A549 (cell line): ENCODE measurements at regions not wholly inside any gene's neighbourhood (a gene's known extent, or its start where the extent isn't known, plus 50 kb on each side); places are given as distances from the start of the nearest gene placed in this dataset.

ENCODE experiments used
- BHLHE40 ChIP-seq: IDR thresholded peaks from 2 replicates; pipeline ENCODE4 v1.6.1; 2012; ENCODE audit warnings: low read depth, low read length, inconsistent platforms
- CBX2 ChIP-seq: fragments of 200-600 bp; sonication (generic); IDR thresholded peaks from 2 replicates; pipeline ENCODE4 v1.6.1; 2016; ENCODE audit warnings: low read depth, mild to moderate bottlenecking, borderline replicate concordance
- CEBPB ChIP-seq, 2 experiments: fragments of >200 bp in 1 of 2; sonication (Bioruptor Twin) in 1 of 2; formaldehyde crosslinking in 1 of 2; IDR thresholded peaks; 2 replicates each; pipeline ENCODE4 v1.6.1; 2012 to 2016
- CTCF ChIP-seq: fragments of >200 bp; sonication (Bioruptor Twin); formaldehyde crosslinking; IDR thresholded peaks from 3 replicates; pipeline ENCODE4 v1.5.1; 2016
- GATA3 ChIP-seq: IDR thresholded peaks from 2 replicates; pipeline ENCODE4 v1.6.1; 2012; ENCODE audit warnings: borderline replicate concordance
- MAX ChIP-seq: IDR thresholded peaks from 2 replicates; pipeline ENCODE4 v1.6.1; 2012
- POLR2A ChIP-seq: IDR thresholded peaks from 2 replicates; pipeline ENCODE4 v1.6.1; 2012; ENCODE audit warnings: mild to moderate bottlenecking, low read length
- RCOR1 ChIP-seq: fragments of 150-350 bp; IDR thresholded peaks from 2 replicates; pipeline ENCODE4 v1.6.1; 2014; ENCODE audit warnings: antibody characterized with exemption, low read length, low read depth
- RFX5 ChIP-seq: fragments of 450-650 bp; IDR thresholded peaks from 2 replicates; pipeline ENCODE4 v1.7.1; 2014; ENCODE audit warnings: antibody characterized with exemption, mild to moderate bottlenecking, moderate library complexity
- TF ChIP-seq, protein P1 (sequence below): fragments of 450-650 bp; IDR thresholded peaks from 2 replicates; pipeline ENCODE4 v1.6.1; 2014; ENCODE audit warnings: antibody characterized with exemption

GRCh38 chr12:72162875-72163274, 109.3 kb upstream of the TRHDE start:
- TF ChIP-seq CTCF (no peak), BHLHE40 (no peak), MAX (no peak), RFX5 (no peak), POLR2A (no peak), GATA3 (no peak), CBX2 (no peak), RCOR1 (no peak), CEBPB (IDR thresholded peaks at IDR 0.05) (no peak)
- TF ChIP-seq, protein P1, sequence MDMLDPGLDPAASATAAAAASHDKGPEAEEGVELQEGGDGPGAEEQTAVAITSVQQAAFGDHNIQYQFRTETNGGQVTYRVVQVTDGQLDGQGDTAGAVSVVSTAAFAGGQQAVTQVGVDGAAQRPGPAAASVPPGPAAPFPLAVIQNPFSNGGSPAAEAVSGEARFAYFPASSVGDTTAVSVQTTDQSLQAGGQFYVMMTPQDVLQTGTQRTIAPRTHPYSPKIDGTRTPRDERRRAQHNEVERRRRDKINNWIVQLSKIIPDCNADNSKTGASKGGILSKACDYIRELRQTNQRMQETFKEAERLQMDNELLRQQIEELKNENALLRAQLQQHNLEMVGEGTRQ, result no peak
